AG09309 (cell line): ENCODE measurements at regions not wholly inside any gene's neighbourhood (a gene's known extent, or its start where the extent isn't known, plus 50 kb on each side); places are given as distances from the start of the nearest gene placed in this dataset.

ENCODE experiments used
- DNase-seq: peaks from one replicate; pipeline ENCODE4 v3.0.0-alpha.2; 2010; ENCODE audit warnings: low read depth
- H3K4me3 ChIP-seq: 2 replicates; pipeline ENCODE4 v1.5.1; 2011; ENCODE audit warnings: mild to moderate bottlenecking, low read depth, low read length, moderate library complexity; ENCODE audit not compliant: control insufficient read depth
- CTCF ChIP-seq: IDR thresholded peaks from 2 replicates; pipeline ENCODE4 v1.5.1; 2011; ENCODE audit warnings: mild to moderate bottlenecking, low read depth, low read length, inconsistent platforms; ENCODE audit not compliant: insufficient read depth, control insufficient read depth; ENCODE audit errors: missing control alignments

- no peak for TF ChIP-seq CTCF
- no peak for DNase-seq
- no peak overlapping the region for H3K4me3 ChIP-seq
These were observed 139.4 kb upstream of the DIO2 start for GRCh38 chr14:80350707-80351106.

- no peak for TF ChIP-seq CTCF
- DNase-seq: no peak
- H3K4me3 ChIP-seq: no peak overlapping the region
These were observed 135.1 kb upstream of the DIO2 start for GRCh38 chr14:80346395-80346794.

GRCh38 chr14:80344208-80344607 lies 132.9 kb upstream of the DIO2 start:
- H3K4me3 ChIP-seq: no peak overlapping the region
- no peak for TF ChIP-seq CTCF
- no peak for DNase-seq

- H3K4me3 ChIP-seq: no peak overlapping the region
- no peak for TF ChIP-seq CTCF
- DNase-seq: no peak
These were observed 125.4 kb upstream of the DIO2 start for GRCh38 chr14:80336608-80337106.

GRCh38 chr14:80325688-80326087 lies 114.4 kb upstream of the DIO2 start:
- no peak for DNase-seq
- TF ChIP-seq CTCF: no peak
- H3K4me3 ChIP-seq: no peak overlapping the region

GRCh38 chr14:80325112-80325511 lies 113.8 kb upstream of the DIO2 start:
- no peak for DNase-seq
- TF ChIP-seq CTCF: no peak
- no peak overlapping the region for H3K4me3 ChIP-seq

- no peak for DNase-seq
- TF ChIP-seq CTCF: no peak
- no peak overlapping the region for H3K4me3 ChIP-seq
These were observed 113.3 kb upstream of the DIO2 start for GRCh38 chr14:80324649-80325048.
